Esophagus squamous epithelium (tissue), 4 donors: ENCODE measurements at regions not wholly inside any gene's neighbourhood (a gene's known extent, or its start where the extent isn't known, plus 50 kb on each side); places are given as distances from the start of the nearest gene placed in this dataset.

ENCODE experiments used
- POLR2A ChIP-seq, 4 donors: fragments of 450-650 bp; IDR thresholded peaks; one replicate each; pipeline ENCODE4 v1.6.1; 2017; ENCODE audit warnings: antibody characterized with exemption in 4 of 4, mild to moderate bottlenecking in 4 of 4, moderate library complexity in 3 of 4
- TF ChIP-seq, protein P1 (sequence below), 6 experiments: fragments of 450-650 bp in 4 of 6; fragments of 200-600 bp in 2 of 6; sonication (generic) in 2 of 6; IDR thresholded peaks; one replicate each; pipeline ENCODE4 v1.5.1; 2016 to 2019; ENCODE audit warnings: antibody characterized with exemption in 6 of 6, mild to moderate bottlenecking in 4 of 6, moderate library complexity in 4 of 6

DNA sequence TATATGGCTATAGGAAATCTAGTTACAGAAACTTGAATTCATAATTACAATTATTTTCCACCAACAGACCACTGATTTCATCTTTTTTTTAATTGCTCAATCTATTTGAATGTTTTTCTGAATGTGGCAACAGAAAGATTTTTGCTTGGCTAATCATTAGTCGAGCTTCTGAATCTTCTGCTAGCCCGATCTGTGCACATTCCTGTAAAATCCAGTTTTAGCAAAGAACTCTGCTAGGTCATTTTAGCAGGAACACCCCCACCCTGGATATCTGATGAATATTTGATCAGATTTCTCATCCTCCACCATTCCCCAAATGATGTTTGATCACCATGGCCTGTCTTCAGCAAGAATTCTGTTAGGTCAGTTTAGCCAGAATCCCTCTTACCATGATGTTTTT, 176.3 kb downstream of the LEPR start:
- TF ChIP-seq, protein P1, sequence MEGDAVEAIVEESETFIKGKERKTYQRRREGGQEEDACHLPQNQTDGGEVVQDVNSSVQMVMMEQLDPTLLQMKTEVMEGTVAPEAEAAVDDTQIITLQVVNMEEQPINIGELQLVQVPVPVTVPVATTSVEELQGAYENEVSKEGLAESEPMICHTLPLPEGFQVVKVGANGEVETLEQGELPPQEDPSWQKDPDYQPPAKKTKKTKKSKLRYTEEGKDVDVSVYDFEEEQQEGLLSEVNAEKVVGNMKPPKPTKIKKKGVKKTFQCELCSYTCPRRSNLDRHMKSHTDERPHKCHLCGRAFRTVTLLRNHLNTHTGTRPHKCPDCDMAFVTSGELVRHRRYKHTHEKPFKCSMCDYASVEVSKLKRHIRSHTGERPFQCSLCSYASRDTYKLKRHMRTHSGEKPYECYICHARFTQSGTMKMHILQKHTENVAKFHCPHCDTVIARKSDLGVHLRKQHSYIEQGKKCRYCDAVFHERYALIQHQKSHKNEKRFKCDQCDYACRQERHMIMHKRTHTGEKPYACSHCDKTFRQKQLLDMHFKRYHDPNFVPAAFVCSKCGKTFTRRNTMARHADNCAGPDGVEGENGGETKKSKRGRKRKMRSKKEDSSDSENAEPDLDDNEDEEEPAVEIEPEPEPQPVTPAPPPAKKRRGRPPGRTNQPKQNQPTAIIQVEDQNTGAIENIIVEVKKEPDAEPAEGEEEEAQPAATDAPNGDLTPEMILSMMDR (IDR thresholded peaks at IDR 0.05), result no peak
- TF ChIP-seq POLR2A (IDR thresholded peaks at IDR 0.05), result no peak
